DND-41 (cell line): ENCODE measurements at regions not wholly inside any gene's neighbourhood (a gene's known extent, or its start where the extent isn't known, plus 50 kb on each side); places are given as distances from the start of the nearest gene placed in this dataset.

Experiments
- ATAC-seq: fragments of 200-7000 bp; cut with Tn5 transposase; 3 replicates; pipeline ENCODE4 v1.9.1; 2021; ENCODE audit warnings: low read depth; ENCODE audit not compliant: insufficient read depth
- DNase-seq: peaks from one replicate; pipeline ENCODE4 v3.0.0-alpha.2; 2020
- H2AFZ ChIP-seq: 2 replicates; pipeline ENCODE4 v1.6.0; 2012; ENCODE audit warnings: low read depth, low read length
- H3K27ac ChIP-seq: 2 replicates; pipeline ENCODE4 v1.5.1; 2012; ENCODE audit warnings: low read length, inconsistent platforms
- H3K27me3 ChIP-seq: fragments of 200-600 bp; sonication (generic); 2 replicates; pipeline ENCODE4 v1.6.0; 2012; ENCODE audit warnings: low read length, mild to moderate bottlenecking, inconsistent platforms; ENCODE audit not compliant: insufficient read depth, poor library complexity
- H3K36me3 ChIP-seq: 2 replicates; pipeline ENCODE4 v1.5.1; 2012; ENCODE audit warnings: low read length, inconsistent platforms; ENCODE audit not compliant: insufficient read depth
- H3K4me1 ChIP-seq: 2 replicates; pipeline ENCODE4 v1.5.1; 2012; ENCODE audit warnings: mild to moderate bottlenecking, low read length; ENCODE audit not compliant: insufficient read depth
- H3K4me2 ChIP-seq: 2 replicates; pipeline ENCODE4 v1.6.0; 2012; ENCODE audit warnings: mild to moderate bottlenecking, moderate library complexity, low read length, inconsistent platforms; ENCODE audit not compliant: insufficient read depth
- H3K4me3 ChIP-seq, 2 experiments: fragments of 200-600 bp in 1 of 2; shearing (Covaris generic) in 1 of 2; 2 replicates each; pipeline ENCODE4 v1.5.1; 2012 to 2016; ENCODE audit warnings: inconsistent platforms in 2 of 2, low read length in 2 of 2, mild to moderate bottlenecking in 2 of 2, low read depth in 1 of 2, moderate library complexity in 1 of 2
- H3K79me2 ChIP-seq: 2 replicates; pipeline ENCODE4 v1.6.0; 2012; ENCODE audit warnings: low read length, inconsistent platforms; ENCODE audit not compliant: insufficient read depth
- H3K9ac ChIP-seq: 2 replicates; pipeline ENCODE4 v1.6.0; 2012; ENCODE audit warnings: low read depth, mild to moderate bottlenecking, inconsistent platforms, low read length, moderate library complexity
- H3K9me3 ChIP-seq: 2 replicates; pipeline ENCODE4 v1.5.1; 2012; ENCODE audit warnings: low read length, moderate library complexity, mild to moderate bottlenecking, inconsistent platforms; ENCODE audit not compliant: insufficient read depth, severe bottlenecking
- H4K20me1 ChIP-seq: 2 replicates; pipeline ENCODE4 v1.6.0; 2012; ENCODE audit warnings: low read length; ENCODE audit not compliant: insufficient read depth
- CTCF ChIP-seq: IDR thresholded peaks from 2 replicates; pipeline ENCODE4 v1.5.1; 2012; ENCODE audit warnings: borderline replicate concordance, low read length, moderate library complexity, mild to moderate bottlenecking; ENCODE audit not compliant: poor library complexity, severe bottlenecking; ENCODE audit errors: extremely low read depth
- EZH2 ChIP-seq: IDR thresholded peaks from 3 replicates; pipeline ENCODE4 v1.6.1; 2012; ENCODE audit warnings: borderline replicate concordance, low read depth, mild to moderate bottlenecking, moderate library complexity, low read length, inconsistent platforms; ENCODE audit not compliant: severe bottlenecking

- H3K4me3 ChIP-seq, result no peak overlapping the region
- no peak overlapping the region for H3K27ac ChIP-seq
- H2AFZ ChIP-seq, result no peak overlapping the region
- no peak for DNase-seq
- no peak for TF ChIP-seq CTCF
- no peak for TF ChIP-seq EZH2
- H3K9ac ChIP-seq, result no peak overlapping the region
- H3K9me3 ChIP-seq, result no peaks in the 10 kb centered on the region
- H3K27me3 ChIP-seq, result no peaks in the 10 kb centered on the region
- H4K20me1 ChIP-seq, result peaks cover 5% of the 10 kb centered on the region; the same call in 1 of the 2 replicates
- H3K4me1 ChIP-seq, result peaks cover 27% of the 10 kb centered on the region
- no peak for ATAC-seq
- peaks cover 97% of the 10 kb centered on the region for H3K79me2 ChIP-seq
- H3K36me3 ChIP-seq, result peaks cover 8% of the 10 kb centered on the region
- no peak overlapping the region for H3K4me2 ChIP-seq
Measured at GRCh38 chr22:46062971-46063631, 86.1 kb upstream of the WNT7B start.

GRCh38 chr22:46063846-46064227, 86.5 kb upstream of the PPARA start:
- no peak for DNase-seq
- peaks cover 27% of the 10 kb centered on the region for H3K4me1 ChIP-seq
- H2AFZ ChIP-seq, result no peak overlapping the region
- H3K4me3 ChIP-seq, result no peak overlapping the region
- no peak overlapping the region for H3K9ac ChIP-seq
- peaks cover 5% of the 10 kb centered on the region; the same call in 1 of the 2 replicates for H4K20me1 ChIP-seq
- no peak overlapping the region; the same call in 1 of the 2 replicates for H3K27ac ChIP-seq
- H3K27me3 ChIP-seq, result no peaks in the 10 kb centered on the region
- no peak for ATAC-seq
- peaks cover 4% of the 10 kb centered on the region for H3K36me3 ChIP-seq
- H3K4me2 ChIP-seq, result no peak overlapping the region
- no peaks in the 10 kb centered on the region for H3K9me3 ChIP-seq
- TF ChIP-seq EZH2 (no peak), CTCF (no peak)
- peaks cover 96% of the 10 kb centered on the region for H3K79me2 ChIP-seq

- Histone ChIP-seq H3K9ac (no peak overlapping the region; the same call in 1 of the 2 replicates), H2AFZ (no peak overlapping the region)
Measured at GRCh38 chr22:46064228-46064965, 85.9 kb upstream of the PPARA start.

More at GRCh38 chr22:46064228-46064965, 85.9 kb upstream of the PPARA start:
- no peak for ATAC-seq
- peaks cover 96% of the 10 kb centered on the region for H3K79me2 ChIP-seq
- no peaks in the 10 kb centered on the region for H3K27me3 ChIP-seq
- no peak overlapping the region for H3K4me2 ChIP-seq
- no peak overlapping the region; the same call in 1 of the 2 replicates for H3K27ac ChIP-seq
- no peak for DNase-seq
- peaks cover 27% of the 10 kb centered on the region for H3K4me1 ChIP-seq
- TF ChIP-seq EZH2 (no peak), CTCF (no peak)
- no peak overlapping the region for H3K4me3 ChIP-seq
- no peaks in the 10 kb centered on the region; the same call in 1 of the 2 replicates for H3K36me3 ChIP-seq
- peaks cover 5% of the 10 kb centered on the region; the same call in 1 of the 2 replicates for H4K20me1 ChIP-seq
- no peaks in the 10 kb centered on the region for H3K9me3 ChIP-seq
